Esophagus muscularis mucosa (tissue), 4 donors: ENCODE measurements at regions not wholly inside any gene's neighbourhood (a gene's known extent, or its start where the extent isn't known, plus 50 kb on each side); places are given as distances from the start of the nearest gene placed in this dataset.

Experiments
- DNase-seq: peaks from one replicate; pipeline ENCODE4 v3.0.0-alpha.2; 2017; ENCODE audit errors: extremely low spot score
- H3K27ac ChIP-seq, 4 donors: fragments of 200-600 bp; sonication (generic); replicated peaks in 1 of 4; 1 replicate in 3 of 4; 2 replicates in 1 of 4; pipeline ENCODE4 v1.5.1; 2016 to 2019; ENCODE audit warnings: mild to moderate bottlenecking in 1 of 4
- H3K27me3 ChIP-seq, 4 donors: fragments of 200-600 bp; sonication (generic); one replicate each; pipeline versions ENCODE4 v1.5.1 to v1.6.0; 2016 to 2019
- H3K36me3 ChIP-seq, 4 donors: fragments of 200-600 bp; sonication (generic); one replicate each; pipeline ENCODE4 v1.5.1; 2016 to 2019
- H3K4me1 ChIP-seq, 4 donors: fragments of 200-600 bp; sonication (generic); one replicate each; pipeline ENCODE4 v1.5.1; 2016 to 2019
- H3K4me3 ChIP-seq, 4 donors: fragments of 200-600 bp; sonication (generic); 1 replicate in 2 of 4; 2 replicates in 2 of 4; pipeline ENCODE4 v1.5.1; 2016 to 2019; ENCODE audit warnings: mild to moderate bottlenecking in 4 of 4, moderate library complexity in 1 of 4
- H3K9me3 ChIP-seq, 4 donors: fragments of 200-600 bp; sonication (generic); 1 replicate in 3 of 4; 2 replicates in 1 of 4; pipeline ENCODE4 v1.5.1; 2016 to 2019
- CTCF ChIP-seq, 3 experiments: fragments of 200-600 bp in 2 of 3; fragments of 450-650 bp in 1 of 3; sonication (generic) in 2 of 3; IDR thresholded peaks; one replicate each; pipeline ENCODE4 v1.5.1; 2017 to 2019; ENCODE audit warnings: antibody characterized with exemption in 3 of 3, mild to moderate bottlenecking in 2 of 3, moderate library complexity in 1 of 3
- EP300 ChIP-seq: sonication (generic); formaldehyde crosslinking; IDR thresholded peaks from one replicate; pipeline ENCODE4 v1.6.1; 2017; ENCODE audit warnings: antibody characterized with exemption
- POLR2A ChIP-seq: fragments of 450-650 bp; IDR thresholded peaks from one replicate; pipeline ENCODE4 v1.6.1; 2017; ENCODE audit warnings: antibody characterized with exemption, moderate library complexity, mild to moderate bottlenecking, low read depth
- POLR2AphosphoS5 ChIP-seq, 2 donors: sonication (generic); formaldehyde crosslinking; IDR thresholded peaks; one replicate each; pipeline ENCODE4 v1.6.1; 2017; ENCODE audit warnings: antibody characterized with exemption in 2 of 2
- WGBS: methylation state at CpG from one replicate; pipeline ENCODE4 v1.1.5; 2018; 5-methylcytosine and 5-hydroxymethylcytosine counted together
- intact Hi-C: fragments of 100-400 bp; cut with DNase I; formaldehyde crosslinking; loops from one replicate; pipeline ENCODE4 v1.15.1; 2023

DNA sequence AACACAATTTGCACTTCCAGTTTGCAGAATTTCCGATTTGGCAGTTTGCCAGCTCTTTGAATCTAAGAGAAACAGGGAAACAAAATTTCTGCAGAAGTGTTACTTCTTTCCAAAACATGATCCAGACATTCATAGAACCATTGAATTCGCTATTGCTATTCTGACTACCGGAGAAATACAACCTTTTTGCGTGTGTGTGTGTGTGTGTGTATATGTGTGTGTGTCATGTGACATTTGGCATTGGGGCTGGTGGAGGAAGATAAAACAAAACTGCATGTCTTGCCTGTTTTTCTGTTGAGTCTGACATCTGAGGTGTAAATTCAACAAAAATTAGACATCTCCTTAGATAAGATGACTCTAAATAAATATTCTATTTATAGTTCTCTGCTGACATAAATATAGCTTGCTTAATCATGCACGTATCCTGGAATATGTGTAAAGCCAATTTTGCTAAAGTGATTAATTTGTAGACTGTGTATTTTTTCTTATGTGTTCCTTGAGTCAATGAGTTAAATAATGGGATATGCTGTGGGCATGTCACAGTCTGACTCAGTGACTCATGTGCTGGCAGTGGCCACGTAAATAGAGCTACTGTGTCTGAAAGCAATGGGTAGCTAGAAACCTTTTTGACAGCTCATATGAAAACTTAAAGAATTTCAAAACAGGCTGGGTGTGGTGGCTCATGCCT, 98.9 kb downstream of the HPGD start:
- H3K27ac ChIP-seq: no peak overlapping the region
- H3K4me1 ChIP-seq: peaks cover 7 to 12% (median 10%) of the 10 kb centered on the region in 4 donors
- 12% methylated on average over 6 of the region's 6 CpGs for WGBS
- intact Hi-C loops: no loop called here
- no peaks in the 10 kb centered on the region for H3K27me3 ChIP-seq
- no peaks in the 10 kb centered on the region for H3K9me3 ChIP-seq
- TF ChIP-seq CTCF (IDR thresholded peaks at IDR 0.05) (no peak), EP300 (no peak), POLR2A (no peak), POLR2AphosphoS5 (IDR thresholded peaks at IDR 0.05) (no peak)
- H3K36me3 ChIP-seq: no peaks in the 10 kb centered on the region
- H3K4me3 ChIP-seq: no peak overlapping the region
- DNase-seq: no peak

- TF ChIP-seq CTCF (IDR thresholded peaks at IDR 0.05) (no peak), EP300 (no peak), POLR2A (no peak), POLR2AphosphoS5 (IDR thresholded peaks at IDR 0.05) (no peak)
- H3K4me1 ChIP-seq: peaks cover 7 to 12% (median 10%) of the 10 kb centered on the region in 4 donors
- intact Hi-C loops: no loop called here
Measured at GRCh38 chr4:174422893-174423256, 99.4 kb downstream of the HPGD start.

DNA sequence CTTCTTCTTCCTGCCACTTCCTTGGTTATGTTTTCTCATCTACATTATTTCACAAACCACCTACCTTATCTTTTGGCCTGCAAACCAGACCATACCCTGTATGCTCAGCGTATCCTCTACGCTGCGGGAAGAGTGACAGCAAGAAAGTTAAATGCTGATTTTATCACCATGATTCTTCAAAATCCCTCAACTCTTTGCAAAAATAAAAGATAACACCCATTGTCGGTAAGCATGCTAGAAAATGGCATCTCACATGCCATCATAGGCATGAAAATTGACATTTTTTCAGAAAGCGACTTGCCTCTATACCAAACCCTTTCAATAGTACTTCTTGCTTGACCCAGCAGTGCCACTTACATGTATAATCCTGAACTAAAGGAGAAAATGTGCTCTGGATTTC, 102.0 kb downstream of the HPGD start:
- Histone ChIP-seq H3K36me3 (no peaks in the 10 kb centered on the region), H3K4me1 (peaks cover 7 to 12% (median 10%) of the 10 kb centered on the region in 4 donors), H3K9me3 (no peaks in the 10 kb centered on the region), H3K27me3 (no peaks in the 10 kb centered on the region), H3K4me3 (no peak overlapping the region), H3K27ac (no peak overlapping the region)
- TF ChIP-seq POLR2AphosphoS5 (IDR thresholded peaks at IDR 0.05): no peak
- TF ChIP-seq EP300: no peak
- no peak for TF ChIP-seq POLR2A
- TF ChIP-seq CTCF (IDR thresholded peaks at IDR 0.05): no peak
- 77% methylated on average over 5 of the region's 5 CpGs for WGBS
- DNase-seq: no peak
- intact Hi-C loops: no loop called here

More at GRCh38 chr4:174422893-174423256, 99.4 kb downstream of the HPGD start:
- H3K36me3 ChIP-seq: no peaks in the 10 kb centered on the region
- H3K27ac ChIP-seq: no peak overlapping the region
- H3K27me3 ChIP-seq: no peaks in the 10 kb centered on the region
- DNase-seq: no peak
- H3K9me3 ChIP-seq: no peaks in the 10 kb centered on the region
- H3K4me3 ChIP-seq: no peak overlapping the region

DNA sequence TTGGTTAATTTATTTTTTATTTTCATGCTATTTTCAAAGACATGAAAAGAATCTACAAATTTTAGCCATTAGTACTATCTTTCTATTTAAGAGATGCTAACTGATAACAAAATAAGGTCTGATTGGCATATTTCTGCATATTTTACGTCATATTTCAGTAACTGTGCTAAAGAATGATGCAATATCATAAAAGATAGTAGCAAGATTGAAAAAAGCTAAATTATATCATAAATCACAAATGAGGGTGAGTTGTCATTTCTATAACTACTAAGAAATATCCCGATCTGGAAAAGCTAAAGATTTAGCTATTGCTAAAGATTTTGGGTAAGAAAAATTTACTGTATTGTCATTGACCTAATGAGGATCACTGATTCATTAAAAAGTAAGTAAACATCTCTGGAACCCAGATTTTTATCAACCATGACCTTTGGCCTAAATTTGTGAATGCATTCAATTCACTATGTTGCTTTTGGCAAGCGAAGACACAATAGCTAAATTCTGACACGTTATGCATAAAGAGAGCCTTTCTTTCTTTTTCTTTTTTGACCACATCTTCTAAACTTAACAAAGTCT, 103.6 kb downstream of the HPGD start:
- TF ChIP-seq EP300 (no peak), POLR2AphosphoS5 (IDR thresholded peaks at IDR 0.05) (no peak), POLR2A (no peak), CTCF (IDR thresholded peaks at IDR 0.05) (no peak)
- WGBS: 83% methylated on average over 4 of the region's 4 CpGs
- Histone ChIP-seq H3K9me3 (no peaks in the 10 kb centered on the region), H3K27ac (no peak overlapping the region), H3K4me1 (peaks cover 5 to 9% (median 8%) of the 10 kb centered on the region in 4 donors), H3K4me3 (no peak overlapping the region), H3K36me3 (no peaks in the 10 kb centered on the region), H3K27me3 (no peaks in the 10 kb centered on the region)
- no peak for DNase-seq
- intact Hi-C loops: no loop called here
